UCSD-AML1 (cell line): ENCODE measurements at regions not wholly inside any gene's neighbourhood (a gene's known extent, or its start where the extent isn't known, plus 50 kb on each side); places are given as distances from the start of the nearest gene placed in this dataset.

Source experiments
- DNase-seq: peaks from one replicate; lab custom pipeline; 2025; ENCODE audit not compliant: unreplicated experiment; lab: John Stamatoyannopoulos, UW

DNA sequence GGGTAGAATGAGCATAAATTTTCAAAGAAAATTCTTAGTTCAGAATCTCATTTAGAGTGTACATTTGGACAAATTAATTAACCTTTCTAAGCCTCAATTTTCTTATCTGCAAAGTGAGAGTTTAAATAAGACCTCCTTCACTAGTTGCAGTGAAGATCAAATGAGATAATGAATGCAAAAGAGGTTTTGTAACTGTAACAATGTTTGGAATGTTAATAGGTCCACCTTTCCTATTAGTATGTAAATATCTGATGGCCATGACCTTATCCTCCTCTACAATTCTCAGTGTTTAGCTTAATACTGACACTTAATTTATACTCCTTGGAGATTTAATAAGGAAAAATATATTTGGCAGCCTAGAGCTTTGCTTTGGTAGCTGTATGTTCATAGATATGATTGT lies 138.8 kb downstream of the GABRG1 start:
- DNase-seq = no peak

DNA sequence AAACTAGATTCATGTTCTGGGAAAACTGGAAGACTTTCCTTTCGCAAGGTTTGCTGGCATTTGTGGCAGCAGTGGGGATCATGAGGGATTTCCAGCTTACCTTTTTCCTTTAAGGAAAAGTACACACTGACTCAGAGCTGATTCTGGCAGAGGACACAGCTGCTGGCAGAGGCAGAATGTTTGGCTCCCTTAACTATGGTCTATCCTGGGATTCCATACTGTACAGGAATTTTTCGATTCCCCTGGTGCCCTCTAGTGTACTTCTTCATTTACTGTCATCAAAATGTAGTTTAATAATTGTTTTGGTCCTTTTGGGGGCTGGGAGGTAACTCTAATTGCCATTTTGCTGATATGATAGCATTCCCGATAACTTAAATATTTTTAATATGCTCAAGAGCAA lies 152.7 kb downstream of the GABRG1 start:
- DNase-seq = no peak

DNA sequence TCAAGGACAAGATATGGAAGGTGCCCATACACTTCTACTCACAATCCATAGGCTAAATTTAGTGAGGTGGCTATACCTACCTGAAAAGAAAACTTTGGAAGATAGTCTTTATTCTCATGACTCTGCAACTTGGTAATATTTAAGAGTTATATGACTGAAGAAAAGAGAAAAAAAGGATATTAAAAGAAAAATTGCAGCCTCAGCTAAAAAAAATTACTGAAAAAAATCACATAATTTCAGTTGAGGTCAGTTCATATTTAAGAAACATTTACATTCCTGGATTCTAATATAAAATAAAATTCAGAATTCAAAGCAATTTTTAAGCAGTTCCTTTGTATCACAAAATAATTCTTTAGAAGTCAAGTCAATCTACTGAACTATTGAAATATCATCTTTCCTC lies 166.5 kb downstream of the GABRG1 start:
- DNase-seq = no peak

DNA sequence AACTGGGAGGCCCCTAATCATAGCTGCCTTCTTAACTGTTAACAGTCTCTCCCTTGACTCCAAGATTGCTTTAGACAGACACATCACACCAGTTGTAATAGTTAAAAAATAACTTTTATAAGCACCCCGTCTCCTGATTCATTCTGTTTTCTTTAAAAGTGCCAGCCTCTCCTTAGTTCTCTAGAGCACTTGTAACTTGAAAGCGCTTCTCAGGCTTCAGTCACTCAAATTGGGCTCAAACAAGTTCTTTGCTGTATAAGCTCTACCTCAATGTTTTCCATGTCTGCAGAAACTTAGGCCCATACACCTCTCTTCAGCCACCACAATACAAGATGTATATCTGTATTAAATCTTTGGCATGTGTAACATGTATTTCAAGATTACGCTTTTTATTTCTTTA lies 169.6 kb downstream of the GABRG1 start:
- DNase-seq = no peak

GRCh38 chr4:45951153-45951552 lies 172.7 kb downstream of the GABRG1 start:
- no peak for DNase-seq

DNA sequence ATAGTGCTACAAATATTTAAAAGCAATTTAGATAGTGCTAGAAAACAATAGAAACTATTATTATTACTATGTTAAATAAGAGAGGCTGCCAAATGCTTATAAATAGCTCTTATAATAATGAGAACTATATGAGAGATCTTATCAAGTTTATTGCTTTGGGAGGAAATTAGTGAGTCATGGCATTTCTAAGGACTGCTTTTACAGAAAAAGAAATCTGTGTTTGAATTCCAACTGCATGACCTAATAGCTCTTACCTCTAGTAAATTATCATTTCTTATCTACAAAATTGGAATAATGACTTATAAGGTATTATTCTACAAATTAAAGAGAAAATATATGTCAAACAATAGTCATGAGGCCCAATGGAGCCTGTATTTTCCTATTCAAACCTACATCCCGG lies 177.2 kb downstream of the GABRG1 start:
- DNase-seq = no peak

DNA sequence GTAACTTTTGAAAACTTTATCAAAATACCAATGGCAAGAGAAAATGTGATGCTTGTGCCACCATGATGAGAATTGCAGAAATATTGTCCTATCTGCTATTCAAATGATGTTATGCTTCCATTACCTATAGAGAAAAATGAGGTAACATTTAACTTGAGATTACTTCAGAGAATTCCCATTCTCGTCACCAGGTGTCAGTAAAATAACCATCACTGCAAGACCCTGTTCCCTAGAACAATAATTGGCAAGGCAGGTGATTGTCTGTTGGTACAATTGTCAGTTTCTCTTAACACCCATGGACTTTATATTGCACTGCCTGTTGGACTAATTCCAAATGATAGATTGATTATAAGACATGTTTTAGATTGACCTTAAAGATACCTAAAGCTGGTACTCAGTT lies 179.9 kb downstream of the GABRG1 start:
- DNase-seq = no peak

DNA sequence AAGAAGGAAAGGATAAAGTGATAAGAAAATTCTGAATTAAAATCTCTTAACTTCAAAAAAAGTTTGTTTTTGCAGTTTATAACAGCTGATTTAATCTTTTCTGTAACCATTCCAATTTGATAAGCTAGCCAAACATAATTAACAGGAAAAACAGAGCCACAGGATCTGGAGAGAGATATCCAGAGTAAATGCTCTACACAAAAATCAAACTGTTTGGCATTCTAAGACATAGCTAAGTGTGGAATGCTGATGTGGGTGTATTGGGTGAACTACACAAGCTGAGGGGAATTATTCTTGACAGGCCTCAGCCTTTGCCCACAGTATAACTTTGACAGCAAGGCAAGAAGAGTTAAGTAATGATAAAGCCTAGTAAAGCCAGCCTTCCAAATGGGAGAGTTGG lies 184.8 kb downstream of the GABRG1 start:
- DNase-seq = no peak

DNA sequence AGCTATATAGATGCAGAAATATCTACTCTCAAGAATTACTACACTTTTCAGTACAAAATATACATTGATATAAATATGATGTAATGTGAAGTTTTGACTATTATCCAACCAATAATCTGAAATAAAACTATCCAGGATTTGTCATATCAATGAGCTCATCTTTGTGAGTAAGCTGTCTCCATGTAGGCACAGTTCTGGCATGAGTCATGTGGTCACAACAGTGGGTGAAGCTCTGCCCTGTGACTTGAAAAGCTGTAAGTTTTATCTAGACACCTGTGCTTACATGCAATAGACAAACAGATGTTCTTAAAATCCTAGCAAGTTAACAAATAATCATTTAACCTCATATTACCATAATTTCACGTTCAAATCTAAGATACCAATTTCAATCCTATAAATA lies 192.7 kb downstream of the GABRG1 start:
- no peak for DNase-seq

DNA sequence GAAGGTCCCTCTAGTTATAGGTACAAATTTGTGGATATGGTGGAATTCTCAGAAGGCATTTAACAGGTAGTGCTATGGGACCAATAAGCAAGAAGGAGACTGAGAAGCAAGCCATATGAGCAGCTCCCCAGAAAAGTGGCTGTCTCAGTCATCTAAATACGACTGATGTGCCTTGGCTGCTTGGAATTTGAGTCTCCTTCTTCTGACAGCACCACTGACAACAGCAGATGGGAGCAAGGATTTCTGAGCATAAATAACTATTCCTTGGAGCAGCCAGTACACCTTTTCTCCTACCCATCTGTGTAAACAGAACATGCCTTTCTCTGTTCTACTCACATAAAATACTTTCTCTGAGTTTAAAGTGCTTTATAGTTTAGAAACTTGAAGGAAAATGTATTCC lies 196.2 kb downstream of the GABRG1 start:
- DNase-seq = no peak

DNA sequence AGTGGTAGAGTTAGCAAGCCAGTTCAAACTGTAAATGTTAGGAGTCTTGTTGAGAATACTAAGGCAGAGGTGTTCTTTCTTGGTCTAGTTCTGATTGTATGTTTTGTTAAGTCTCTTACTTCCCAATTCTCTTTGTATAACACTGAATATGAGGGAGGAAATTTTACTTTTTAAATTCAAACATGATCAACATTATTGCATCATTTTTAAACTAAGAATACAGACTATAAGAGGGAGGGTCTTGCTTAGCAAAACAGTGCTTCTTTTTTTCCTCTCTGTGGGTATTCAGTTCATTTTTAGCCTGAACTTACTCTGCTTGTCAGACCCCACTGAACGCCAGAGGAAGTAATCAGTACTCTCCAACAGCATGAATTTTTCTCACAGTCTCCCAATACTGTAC lies 198.0 kb downstream of the GABRG1 start:
- DNase-seq = no peak

- no peak for DNase-seq
Observed at GRCh38 chr4:45920861-45921260, 203.0 kb downstream of the GABRG1 start.

DNA sequence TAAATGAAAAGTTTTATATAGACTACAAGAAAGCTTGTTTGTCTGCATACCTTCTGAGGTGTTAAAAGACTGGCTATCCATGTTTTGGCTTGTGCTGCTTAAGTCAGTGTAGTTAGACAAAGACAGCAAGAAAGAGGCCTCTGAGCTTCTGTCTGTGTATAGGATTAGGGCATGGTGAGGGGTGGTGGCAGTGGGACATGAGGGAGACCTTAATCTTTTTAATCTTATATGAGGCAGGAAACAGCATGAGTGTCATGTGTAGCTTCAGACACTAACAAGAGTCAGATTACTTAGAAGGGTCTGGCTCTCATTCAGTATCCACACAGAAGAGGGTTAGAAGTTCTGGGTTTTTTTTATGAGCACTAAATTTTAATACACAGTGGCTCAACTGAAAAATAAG lies 213.3 kb downstream of the GABRG1 start:
- no peak for DNase-seq

GRCh38 chr4:45897946-45898585 lies 225.8 kb downstream of the GABRG1 start:
- no peak for DNase-seq

GRCh38 chr4:45883421-45883820 lies 240.4 kb downstream of the GABRG1 start:
- no peak for DNase-seq

DNA sequence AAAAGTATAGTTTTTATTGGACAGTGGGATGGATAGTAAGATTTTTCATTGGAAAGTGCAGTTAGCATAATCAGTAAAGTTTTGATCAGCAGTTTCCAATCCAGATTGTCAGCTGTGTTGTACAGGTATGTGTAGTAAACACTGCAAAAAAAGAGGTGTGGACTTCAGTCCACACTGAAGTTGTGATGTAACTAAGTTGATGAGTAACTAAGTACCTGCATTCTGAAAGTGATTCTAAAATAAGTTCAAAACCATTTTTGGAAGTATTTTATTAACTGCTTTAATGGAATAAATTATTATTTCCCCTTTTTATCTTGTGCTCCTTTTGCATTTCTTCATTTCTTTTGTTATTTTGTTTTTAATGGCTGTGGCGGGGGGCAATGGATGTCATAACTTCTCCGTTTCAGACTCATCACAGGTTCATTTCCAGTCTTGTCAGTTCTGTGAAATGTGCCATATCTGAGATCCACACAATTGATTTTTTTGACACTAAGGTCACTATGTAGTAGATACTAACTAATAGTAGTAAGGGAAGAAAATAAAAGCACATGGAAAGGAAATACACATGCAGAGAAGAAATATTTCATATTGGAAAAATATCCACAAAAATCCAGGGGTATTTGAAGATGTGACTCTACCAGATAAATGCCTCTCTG lies 247.5 kb downstream of the GABRG1 start:
- no peak for DNase-seq

DNA sequence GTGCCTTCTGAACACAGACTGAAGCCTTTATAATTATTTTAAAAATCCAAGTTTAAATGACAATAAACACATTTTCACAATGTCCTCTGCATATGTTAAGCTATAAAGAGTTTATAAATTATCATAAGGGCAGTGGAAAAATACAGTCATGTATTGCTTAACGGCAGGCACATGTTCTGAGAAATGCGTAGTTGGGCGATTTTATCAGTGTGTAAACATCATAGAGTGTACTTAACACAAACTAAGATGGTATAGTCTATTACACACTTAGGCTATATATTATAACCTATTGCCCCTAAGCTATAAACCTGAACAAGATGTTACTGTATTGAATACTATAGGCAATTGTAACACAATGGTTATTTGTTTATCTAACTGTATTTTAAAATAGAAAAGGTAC lies 254.7 kb downstream of the GABRG1 start:
- no peak for DNase-seq

- no peak for DNase-seq
Observed at GRCh38 chr4:45865781-45866180, 258.1 kb downstream of the GABRG1 start.

DNA sequence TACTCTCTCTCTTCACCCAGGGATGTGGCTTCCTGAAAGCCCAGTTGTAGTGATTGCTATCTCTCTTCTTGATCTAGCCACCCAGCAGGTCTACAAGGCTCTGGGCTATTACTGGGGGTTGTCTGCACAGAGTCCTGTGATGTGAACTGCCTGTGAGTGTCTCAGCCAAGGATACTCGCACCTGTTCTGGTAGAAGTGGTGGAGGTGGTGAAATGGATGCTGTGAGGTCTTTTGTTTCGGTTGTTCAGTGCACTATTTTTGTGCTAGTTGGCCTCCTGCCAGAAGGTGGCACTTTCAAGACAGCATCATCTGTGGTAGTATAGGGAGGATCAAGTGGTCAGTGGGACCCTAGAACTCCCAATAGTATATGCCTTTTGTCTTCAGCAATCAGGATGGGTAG lies 268.0 kb downstream of the GABRG1 start:
- DNase-seq = no peak

- DNase-seq = no peak
Observed at GRCh38 chr4:45846016-45846415, 277.8 kb downstream of the GABRG1 start.

- no peak for DNase-seq
Observed at GRCh38 chr4:45841791-45842190, 282.1 kb downstream of the GABRG1 start.

GRCh38 chr4:45831692-45832091 lies 292.2 kb downstream of the GABRG1 start:
- DNase-seq = no peak

DNA sequence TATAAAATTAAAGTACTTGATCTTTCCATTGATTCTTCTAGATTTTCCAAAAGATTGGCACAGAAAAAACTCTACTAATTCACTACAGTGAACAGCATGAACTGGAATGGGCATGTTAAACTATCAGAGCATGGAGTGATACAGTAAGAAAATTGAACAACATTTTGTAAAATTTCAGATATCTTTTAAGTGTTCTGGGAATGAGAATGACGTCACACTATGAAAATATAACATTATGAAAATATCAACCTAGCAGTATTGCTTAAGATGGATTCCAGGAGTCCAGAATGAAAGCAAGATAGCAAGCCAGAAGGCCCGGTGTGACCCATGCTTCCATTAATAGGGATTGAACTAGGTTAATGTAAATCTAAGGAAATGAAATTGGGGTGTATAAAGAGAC lies 319.9 kb downstream of the GABRG1 start:
- no peak for DNase-seq
